Neutrophil (primary cell): ENCODE measurements at regions not wholly inside any gene's neighbourhood (a gene's known extent, or its start where the extent isn't known, plus 50 kb on each side); places are given as distances from the start of the nearest gene placed in this dataset.
"Not testable (repeated sequence)": the region's sequence is repeated elsewhere in the genome, so short reads cannot be mapped to it uniquely, and the experiment has no call there.

Source experiments
- H3K27ac ChIP-seq: fragments of 200-600 bp; sonication (generic); 2 replicates; pipeline ENCODE4 v1.5.1; 2016; ENCODE audit warnings: mild to moderate bottlenecking, moderate library complexity
- H3K27me3 ChIP-seq: fragments of 200-600 bp; sonication (generic); 2 replicates; pipeline ENCODE4 v1.6.0; 2016; ENCODE audit warnings: mild to moderate bottlenecking
- H3K36me3 ChIP-seq: fragments of 200-600 bp; sonication (generic); 2 replicates; pipeline ENCODE4 v1.5.1; 2017
- H3K4me1 ChIP-seq, 2 experiments: fragments of 200-600 bp in 1 of 2; sonication (generic) in 1 of 2; 1 replicate in 1 of 2; 2 replicates in 1 of 2; pipeline versions ENCODE4 v1.5.1 to v1.6.1; 2013 to 2016; ENCODE audit warnings: low read depth in 1 of 2, low read length in 1 of 2, mild to moderate bottlenecking in 1 of 2, moderate library complexity in 1 of 2; ENCODE audit not compliant: control insufficient read depth in 1 of 2, insufficient read depth in 1 of 2
- H3K4me3 ChIP-seq, 2 experiments: fragments of 200-600 bp in 1 of 2; sonication (generic) in 1 of 2; 1 replicate in 1 of 2; 2 replicates in 1 of 2; pipeline ENCODE4 v1.5.1; 2013 to 2016; ENCODE audit warnings: low read depth in 1 of 2, low read length in 1 of 2, mild to moderate bottlenecking in 1 of 2, moderate library complexity in 1 of 2
- H3K9me3 ChIP-seq: fragments of 200-600 bp; sonication (generic); 2 replicates; pipeline ENCODE4 v1.5.1; 2016
- CTCF ChIP-seq: fragments of 200-600 bp; sonication (generic); IDR thresholded peaks from 2 replicates; pipeline ENCODE4 v1.5.1; 2016; ENCODE audit warnings: antibody characterized with exemption

DNA sequence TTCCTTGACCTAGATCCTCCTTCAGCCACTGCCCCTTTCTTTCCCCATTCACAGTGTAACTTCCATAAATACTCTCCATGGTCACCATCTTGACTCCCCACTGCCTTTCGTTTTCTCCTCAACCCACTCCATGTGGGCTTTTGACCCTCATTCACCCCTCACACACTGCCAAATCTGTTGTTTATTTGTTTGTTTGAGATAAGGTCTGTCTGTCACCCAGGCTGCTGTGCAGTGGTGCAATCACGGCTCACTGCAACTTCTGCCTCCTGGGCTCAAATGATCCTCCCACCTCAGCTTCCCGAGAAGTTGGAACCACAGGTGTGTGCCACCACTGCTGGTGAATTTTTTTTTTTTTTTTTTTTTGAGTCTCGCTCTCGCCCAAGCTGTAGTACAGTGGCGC, 162.9 kb downstream of the FGF1 start:
- Histone ChIP-seq H3K4me3 (no peak overlapping the region), H3K9me3 (no peaks in the 10 kb centered on the region), H3K27ac (no peak overlapping the region), H3K36me3 (no peaks in the 10 kb centered on the region), H3K4me1 (no peaks in the 10 kb centered on the region), H3K27me3 (peaks cover 8% of the 10 kb centered on the region)
- no peak for TF ChIP-seq CTCF

DNA sequence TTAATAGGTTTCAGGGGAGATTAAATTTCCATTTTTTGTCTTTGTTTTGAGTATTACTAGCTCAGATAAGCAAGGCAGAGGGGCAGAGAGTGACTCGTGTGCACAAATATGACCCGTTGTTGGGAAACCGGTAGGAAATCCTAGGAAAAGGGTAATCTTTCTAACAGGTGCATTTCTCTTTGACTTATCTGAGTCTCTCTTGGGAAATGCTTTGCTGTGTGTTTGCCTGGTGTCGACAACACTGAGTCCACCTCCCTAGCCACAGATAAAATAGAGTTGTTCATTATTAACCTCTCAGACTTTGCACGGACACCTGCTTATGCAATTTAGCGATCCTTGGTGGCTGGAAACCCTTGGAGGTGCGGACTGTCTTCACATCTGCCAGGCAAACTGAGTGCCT, 164.2 kb downstream of the FGF1 start:
- H3K36me3 ChIP-seq, result no peaks in the 10 kb centered on the region
- H3K27me3 ChIP-seq, result no peaks in the 10 kb centered on the region
- H3K27ac ChIP-seq, result no peak overlapping the region
- H3K9me3 ChIP-seq, result no peaks in the 10 kb centered on the region
- TF ChIP-seq CTCF, result no peak
- H3K4me1 ChIP-seq, result no peaks in the 10 kb centered on the region
- H3K4me3 ChIP-seq, result no peak overlapping the region

DNA sequence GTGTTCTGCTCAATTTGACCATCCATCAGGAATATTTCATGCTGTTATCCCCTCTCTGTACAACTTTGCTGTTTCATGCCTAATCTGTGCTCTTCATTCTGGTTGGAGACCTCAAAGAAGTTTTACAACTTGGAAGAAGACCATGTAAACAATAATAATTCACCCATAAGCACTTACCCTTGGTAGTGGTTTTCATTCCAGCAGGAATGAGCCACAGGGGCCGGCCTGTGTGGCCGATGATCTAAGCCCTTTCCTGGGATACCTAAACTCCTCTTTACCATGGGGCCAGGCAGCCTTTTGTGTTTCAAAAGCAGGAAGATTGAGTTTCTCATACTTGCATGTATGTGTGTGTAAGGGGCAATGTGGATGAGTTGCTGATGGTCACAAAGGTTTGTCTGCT, 165.0 kb downstream of the FGF1 start:
- H3K27ac ChIP-seq, result no peak overlapping the region
- no peaks in the 10 kb centered on the region for H3K9me3 ChIP-seq
- H3K36me3 ChIP-seq, result no peaks in the 10 kb centered on the region
- no peak for TF ChIP-seq CTCF
- H3K4me1 ChIP-seq, result no peaks in the 10 kb centered on the region
- no peak overlapping the region for H3K4me3 ChIP-seq
- no peaks in the 10 kb centered on the region for H3K27me3 ChIP-seq

- not testable (repeated sequence) for H3K9me3 ChIP-seq, H3K4me1 ChIP-seq, H3K36me3 ChIP-seq, H3K27me3 ChIP-seq, H3K4me3 ChIP-seq, H3K27ac ChIP-seq
Observed at GRCh38 chr5:142519913-142520312, 166.0 kb downstream of the FGF1 start.

DNA sequence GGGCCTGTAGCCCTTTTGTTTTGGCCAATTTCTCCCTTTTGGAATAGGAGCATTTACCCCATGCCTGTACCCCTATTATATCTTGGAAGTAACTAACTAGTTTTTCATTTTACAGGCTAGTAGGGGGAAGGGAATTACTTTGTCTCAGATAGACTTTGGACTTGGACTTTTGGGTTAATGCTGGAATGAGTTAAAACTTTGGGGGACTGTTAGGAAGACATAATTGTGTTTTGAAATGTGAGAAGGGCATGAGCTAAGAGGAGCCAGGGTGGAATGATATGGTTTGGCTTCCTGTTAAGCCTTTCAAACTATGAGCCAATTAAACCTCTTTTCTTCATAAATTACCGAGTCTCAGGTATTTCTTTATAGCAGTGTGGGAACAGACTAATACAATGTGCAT, 168.1 kb downstream of the FGF1 start:
- Histone ChIP-seq H3K36me3 (no peaks in the 10 kb centered on the region), H3K4me1 (no peaks in the 10 kb centered on the region), H3K27me3 (no peaks in the 10 kb centered on the region), H3K9me3 (no peaks in the 10 kb centered on the region), H3K4me3 (no peak overlapping the region), H3K27ac (no peak overlapping the region)
- TF ChIP-seq CTCF, result no peak

DNA sequence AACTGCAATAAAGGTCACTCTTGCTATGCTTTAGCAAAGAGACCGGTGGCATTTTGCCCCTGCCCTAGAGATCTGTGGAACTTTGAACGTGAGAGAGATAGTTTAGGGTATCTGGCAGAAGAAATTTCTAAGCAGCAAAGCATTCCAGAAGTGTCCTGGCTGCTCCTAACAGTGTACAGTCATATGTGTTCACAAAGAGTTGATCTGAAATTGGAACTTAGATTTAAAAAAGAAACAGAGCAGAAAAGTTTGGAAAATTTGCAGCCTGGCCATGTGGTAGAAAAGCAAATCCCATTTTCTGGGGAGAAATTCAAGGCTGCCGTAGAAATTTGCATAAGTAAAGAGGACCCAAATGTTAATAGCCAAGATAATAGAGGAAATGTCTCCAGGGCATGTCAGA, 169.2 kb downstream of the FGF1 start:
- Histone ChIP-seq H3K4me1 (no peaks in the 10 kb centered on the region), H3K27me3 (no peaks in the 10 kb centered on the region), H3K4me3 (no peak overlapping the region), H3K36me3 (no peaks in the 10 kb centered on the region), H3K27ac (no peak overlapping the region), H3K9me3 (no peaks in the 10 kb centered on the region)
- no peak for TF ChIP-seq CTCF
